ENCODE measurements at regions not wholly inside any gene's neighbourhood (a gene's known extent, or its start where the extent isn't known, plus 50 kb on each side); places are given as distances from the start of the nearest gene placed in this dataset.

GRCh38 chr6:132052096-132052495 lies 100.9 kb upstream of the CCN2 start:
- Histone ChIP-seq H3K4me1 (ENCODE audit: insufficient read depth, low read length) (no peaks in the 10 kb centered on the region), H3K23ac (ENCODE audit: insufficient read length, low read depth, low read length) (no peak overlapping the region), H2BK5ac (ENCODE audit: insufficient read length, low read length) (no peak overlapping the region), H3K4me2 (ENCODE audit: insufficient read depth, insufficient read length, low read length) (no peak overlapping the region), H3K14ac (ENCODE audit: insufficient read depth, low read length) (no peak overlapping the region), H2BK120ac (ENCODE audit: low read depth, low read length, poor library complexity, severe bottlenecking) (no peak overlapping the region), H3T11ph (ENCODE audit: low read length) (no peak overlapping the region), H3K4ac (ENCODE audit: low read depth, low read length) (no peak overlapping the region), H4K8ac (replicated peaks; ENCODE audit: insufficient read length, low read depth, low read length) (no peak overlapping the region), H4K5ac (ENCODE audit: insufficient read length, low read depth, low read length) (no peak overlapping the region), H3K79me2 (ENCODE audit: insufficient read depth, low read length) (no peaks in the 10 kb centered on the region), H3K23me2 (ENCODE audit: insufficient read length, low read depth, low read length, poor library complexity, severe bottlenecking) (no peaks in the 10 kb centered on the region), H2BK15ac (ENCODE audit: low read depth, low read length) (no peak overlapping the region), H2BK20ac (ENCODE audit: low read depth, low read length, poor library complexity, severe bottlenecking) (no peak overlapping the region), H3K9me3 (ENCODE audit: control insufficient read depth, low read depth, low read length) (no peaks in the 10 kb centered on the region), H2AK5ac (ENCODE audit: insufficient read length, low read length) (no peak overlapping the region), H3K9ac (ENCODE audit: extremely low read depth, insufficient read length, low read length) (no peak overlapping the region), H3K27me3 (ENCODE audit: insufficient read depth, low read length) (no peaks in the 10 kb centered on the region), H4K91ac (ENCODE audit: insufficient read length, low read depth, low read length) (no peak overlapping the region), H3K27ac (ENCODE audit: insufficient read length, low read depth, low read length) (no peak overlapping the region), H3K18ac (ENCODE audit: insufficient read length, low read depth, low read length) (no peak overlapping the region), H4K20me1 (ENCODE audit: control insufficient read depth, insufficient read depth, insufficient read length) (no peaks in the 10 kb centered on the region), H2BK12ac (ENCODE audit: insufficient read length, low read depth, low read length) (no peak overlapping the region), H3K79me1 (ENCODE audit: insufficient read depth, low read depth, low read length, poor library complexity, severe bottlenecking) (no peaks in the 10 kb centered on the region), H2AFZ (ENCODE audit: low read length) (no peak overlapping the region), H3K56ac (ENCODE audit: insufficient read length, low read depth, low read length) (no peak overlapping the region)
- no peaks in the 10 kb centered on the region for H3K27me3 Mint-ChIP-seq (ENCODE audit: low read depth)
- H3K27ac Mint-ChIP-seq: no peak overlapping the region
- H3K4me3 Mint-ChIP-seq: no peak overlapping the region
- no peak for DNase-seq
- peaks cover 5 to 6% of the 10 kb centered on the region in 2 experiments; a peak in 4 of 5 replicates for H3K9me3 Mint-ChIP-seq
- no CpG with 5 or more reads among the region's 1 CpG for WGBS (ENCODE audit: extremely low coverage, insufficient read length, low lambda C conversion rate)
- TF ChIP-seq, protein P1, sequence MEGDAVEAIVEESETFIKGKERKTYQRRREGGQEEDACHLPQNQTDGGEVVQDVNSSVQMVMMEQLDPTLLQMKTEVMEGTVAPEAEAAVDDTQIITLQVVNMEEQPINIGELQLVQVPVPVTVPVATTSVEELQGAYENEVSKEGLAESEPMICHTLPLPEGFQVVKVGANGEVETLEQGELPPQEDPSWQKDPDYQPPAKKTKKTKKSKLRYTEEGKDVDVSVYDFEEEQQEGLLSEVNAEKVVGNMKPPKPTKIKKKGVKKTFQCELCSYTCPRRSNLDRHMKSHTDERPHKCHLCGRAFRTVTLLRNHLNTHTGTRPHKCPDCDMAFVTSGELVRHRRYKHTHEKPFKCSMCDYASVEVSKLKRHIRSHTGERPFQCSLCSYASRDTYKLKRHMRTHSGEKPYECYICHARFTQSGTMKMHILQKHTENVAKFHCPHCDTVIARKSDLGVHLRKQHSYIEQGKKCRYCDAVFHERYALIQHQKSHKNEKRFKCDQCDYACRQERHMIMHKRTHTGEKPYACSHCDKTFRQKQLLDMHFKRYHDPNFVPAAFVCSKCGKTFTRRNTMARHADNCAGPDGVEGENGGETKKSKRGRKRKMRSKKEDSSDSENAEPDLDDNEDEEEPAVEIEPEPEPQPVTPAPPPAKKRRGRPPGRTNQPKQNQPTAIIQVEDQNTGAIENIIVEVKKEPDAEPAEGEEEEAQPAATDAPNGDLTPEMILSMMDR (conservative IDR thresholded peaks at IDR 0.05): no peak
- H3K36me3 Mint-ChIP-seq (ENCODE audit: insufficient read depth in 1 of 3, low read depth in 3 of 3): peaks cover 3 to 14% (median 4%) of the 10 kb centered on the region in 3 experiments; a peak in 6 of 7 replicates
- H3K4me1 Mint-ChIP-seq: no peaks in the 10 kb centered on the region
